ENCODE measurements at regions not wholly inside any gene's neighbourhood (a gene's known extent, or its start where the extent isn't known, plus 50 kb on each side); places are given as distances from the start of the nearest gene placed in this dataset.
"Not testable (repeated sequence)": the region's sequence is repeated elsewhere in the genome, so short reads cannot be mapped to it uniquely, and the experiment has no call there.

- DNase-seq (ENCODE audit: low read depth in 2 of 2): no peak
Observed at GRCh38 chr12:89289720-89290119, 62.6 kb downstream of the DUSP6 start.

- no peak for DNase-seq (ENCODE audit: low read depth in 2 of 2)
Observed at GRCh38 chr12:89288959-89289358, 63.3 kb downstream of the DUSP6 start.

GRCh38 chr12:89286501-89286900, 65.8 kb downstream of the DUSP6 start:
- DNase-seq (ENCODE audit: low read depth in 2 of 2): no peak

- DNase-seq (ENCODE audit: low read depth in 2 of 2): no peak
Observed at GRCh38 chr12:89281539-89281867, 70.8 kb downstream of the DUSP6 start.

- no peak for DNase-seq (ENCODE audit: low read depth in 2 of 2)
Observed at GRCh38 chr12:89280833-89281538, 71.3 kb downstream of the DUSP6 start.

GRCh38 chr12:89279499-89279898, 72.8 kb downstream of the DUSP6 start:
- DNase-seq (ENCODE audit: low read depth in 2 of 2): no peak

GRCh38 chr12:89278862-89279261, 73.4 kb downstream of the DUSP6 start:
- no peak for DNase-seq (ENCODE audit: low read depth in 2 of 2)

GRCh38 chr12:89278169-89278568, 74.1 kb downstream of the DUSP6 start:
- DNase-seq (ENCODE audit: low read depth in 2 of 2): no peak

- DNase-seq (ENCODE audit: low read depth in 2 of 2): no peak
Observed at GRCh38 chr12:89276860-89277259, 75.4 kb downstream of the DUSP6 start.

GRCh38 chr12:89273525-89273924, 78.8 kb downstream of the DUSP6 start:
- DNase-seq (ENCODE audit: low read depth in 2 of 2): no peak

GRCh38 chr12:89270548-89270947, 81.8 kb downstream of the DUSP6 start:
- DNase-seq (ENCODE audit: low read depth in 2 of 2): no peak

- DNase-seq (ENCODE audit: low read depth in 2 of 2): no peak
Observed at GRCh38 chr12:89269174-89269573, 83.1 kb downstream of the DUSP6 start.

- DNase-seq (ENCODE audit: low read depth in 2 of 2): no peak
Observed at GRCh38 chr12:89267404-89267803, 84.9 kb downstream of the DUSP6 start.

GRCh38 chr12:89266574-89267188, 85.6 kb downstream of the DUSP6 start:
- DNase-seq (ENCODE audit: low read depth in 2 of 2): not testable (repeated sequence)

GRCh38 chr12:89264837-89265236, 87.5 kb downstream of the DUSP6 start:
- DNase-seq (ENCODE audit: low read depth in 2 of 2): no peak

- DNase-seq (ENCODE audit: low read depth in 2 of 2): no peak
Observed at GRCh38 chr12:89263900-89264299, 88.4 kb downstream of the DUSP6 start.

GRCh38 chr12:89262855-89263552, 89.3 kb downstream of the DUSP6 start:
- DNase-seq (ENCODE audit: low read depth in 2 of 2): no peak

- no peak for DNase-seq (ENCODE audit: low read depth in 2 of 2)
Observed at GRCh38 chr12:89261982-89262381, 90.3 kb downstream of the DUSP6 start.

GRCh38 chr12:89260841-89261637, 91.3 kb downstream of the DUSP6 start:
- no peak for DNase-seq (ENCODE audit: low read depth in 2 of 2)

- no peak for DNase-seq (ENCODE audit: low read depth in 2 of 2)
Observed at GRCh38 chr12:89259821-89260220, 92.5 kb downstream of the DUSP6 start.

GRCh38 chr12:89258240-89258969, 93.9 kb downstream of the DUSP6 start:
- DNase-seq (ENCODE audit: low read depth in 2 of 2): no peak

GRCh38 chr12:89257340-89257739, 95.0 kb downstream of the DUSP6 start:
- DNase-seq (ENCODE audit: low read depth in 2 of 2): no peak
